EH (cell line): ENCODE measurements at regions not wholly inside any gene's neighbourhood (a gene's known extent, or its start where the extent isn't known, plus 50 kb on each side); places are given as distances from the start of the nearest gene placed in this dataset.

Source experiments
- DNase-seq: peaks from one replicate; pipeline ENCODE4 v3.0.0-alpha.2; 2015; ENCODE audit warnings: low read depth

GRCh38 chr3:43994657-43995546 lies 246.8 kb upstream of the TOPAZ1 start:
- peak; percentile 52 for DNase-seq

GRCh38 chr3:43995547-43996378 lies 245.9 kb upstream of the TOPAZ1 start:
- DNase-seq, result no peak

- DNase-seq, result peak; percentile 54
Measured at GRCh38 chr3:43996379-43997301, 245.0 kb upstream of the TOPAZ1 start.

- no peak for DNase-seq
Measured at GRCh38 chr3:43997316-43997715, 244.4 kb upstream of the TOPAZ1 start.

GRCh38 chr3:43997788-43998369 lies 243.8 kb upstream of the TOPAZ1 start:
- DNase-seq, result no peak

GRCh38 chr3:43998370-43998835 lies 243.3 kb upstream of the TOPAZ1 start:
- peak; percentile 16 for DNase-seq

- DNase-seq, result peak; percentile 68
Measured at GRCh38 chr3:43998836-43999727, 242.6 kb upstream of the TOPAZ1 start.

- DNase-seq, result no peak
Measured at GRCh38 chr3:43999728-44000319, 241.9 kb upstream of the TOPAZ1 start.

GRCh38 chr3:44000586-44000985 lies 241.1 kb upstream of the TOPAZ1 start:
- DNase-seq, result peak; percentile 69

- DNase-seq, result no peak
Measured at GRCh38 chr3:44001072-44001471, 240.6 kb upstream of the TOPAZ1 start.

- DNase-seq, result no peak
Measured at GRCh38 chr3:44003801-44004200, 237.9 kb upstream of the TOPAZ1 start.

GRCh38 chr3:44011680-44012079 lies 230.0 kb upstream of the TOPAZ1 start:
- no peak for DNase-seq

GRCh38 chr3:44012160-44012899 lies 229.4 kb upstream of the TOPAZ1 start:
- no peak for DNase-seq

- no peak for DNase-seq
Measured at GRCh38 chr3:44013967-44014366, 227.7 kb upstream of the TOPAZ1 start.

GRCh38 chr3:44015170-44015569 lies 226.5 kb upstream of the TOPAZ1 start:
- no peak for DNase-seq

- DNase-seq, result peak; percentile 34
Measured at GRCh38 chr3:44016818-44017217, 224.9 kb upstream of the TOPAZ1 start.

GRCh38 chr3:44018926-44019325 lies 222.8 kb upstream of the TOPAZ1 start:
- no peak for DNase-seq

- DNase-seq, result no peak
Measured at GRCh38 chr3:44019736-44020135, 221.9 kb upstream of the TOPAZ1 start.

- DNase-seq, result no peak
Measured at GRCh38 chr3:44020143-44020542, 221.5 kb upstream of the TOPAZ1 start.
